GM12878 (cell line): ENCODE measurements at regions not wholly inside any gene's neighbourhood (a gene's known extent, or its start where the extent isn't known, plus 50 kb on each side); places are given as distances from the start of the nearest gene placed in this dataset.

ENCODE experiments used
- ATAC-seq: fragments of 200-7000 bp; cut with Tn5 transposase; 3 replicates; pipeline ENCODE4 v1.9.1; 2020; ENCODE audit warnings: mild to moderate bottlenecking, moderate library complexity
- BruUV-seq: library from RNA; stranded (reverse); fragments of 400-500 nt; replicated peaks from 2 replicates; lab custom pipeline; 2021; lab: Mats Ljungman, UMichigan
- CTCF ChIA-PET: fragments of 300-600 bp; sonication (Branson Sonifier 250); formaldehyde crosslinking; extraction: SDS; loops from one replicate; lab custom pipeline; 2021; ENCODE audit warnings: inconsistent platforms; lab: Yijun Ruan, JAX
- POLR2A ChIA-PET: fragments of 350-600 bp; formaldehyde crosslinking; extraction: SDS; loops from one replicate; lab custom pipeline; 2021; ENCODE audit warnings: inconsistent platforms; lab: Charles Lee
- RAD21 ChIA-PET: fragments of 300-600 bp; sonication (Branson Sonifier 250); formaldehyde crosslinking; loops from one replicate; lab custom pipeline; 2023; ENCODE audit warnings: antibody characterized with exemption; ENCODE audit not compliant: unreplicated experiment; lab: Charles Lee
- SMC1A ChIA-PET: fragments of 300-600 bp; sonication (Branson Sonifier 250); formaldehyde crosslinking; loops from one replicate; lab custom pipeline; 2023; ENCODE audit not compliant: unreplicated experiment, uncharacterized antibody; lab: Charles Lee
- DNase-seq: peaks from one replicate; pipeline ENCODE4 v3.0.0-alpha.2; 2011; ENCODE audit warnings: low read depth, low spot score
- FAIRE-seq: peaks from 3 replicates; lab custom pipeline; 2011; peaks lifted over from hg19 to GRCh38; lab: Jason Lieb, UNC
- H2AFZ ChIP-seq: 2 replicates; pipeline ENCODE4 v1.6.0; 2011; ENCODE audit warnings: low read depth, low read length, control low read depth; ENCODE audit not compliant: control insufficient read depth
- H3K27ac ChIP-seq: 2 replicates; pipeline ENCODE4 v1.5.1; 2011; ENCODE audit warnings: control low read depth; ENCODE audit not compliant: control insufficient read depth, insufficient read depth
- H3K27me3 ChIP-seq, 2 experiments: replicated peaks in 1 of 2; 2 replicates each; pipeline versions ENCODE4 v1.6.0 to v1.6.1; 2011; ENCODE audit warnings: low read length in 1 of 2; ENCODE audit not compliant: control insufficient read depth in 2 of 2, insufficient read depth in 2 of 2
- H3K36me3 ChIP-seq, 2 experiments: 2 replicates each; pipeline ENCODE4 v1.5.1; 2011; ENCODE audit warnings: low read length in 1 of 2; ENCODE audit not compliant: control insufficient read depth in 2 of 2, insufficient read depth in 2 of 2
- H3K4me1 ChIP-seq: 2 replicates; pipeline ENCODE4 v1.6.1; 2011; ENCODE audit warnings: mild to moderate bottlenecking, low read length, moderate library complexity, mixed read lengths; ENCODE audit not compliant: control insufficient read depth, insufficient read depth
- H3K4me2 ChIP-seq: 2 replicates; pipeline ENCODE4 v1.6.0; 2011; ENCODE audit warnings: control low read depth; ENCODE audit not compliant: control insufficient read depth, insufficient read depth
- H3K4me3 ChIP-seq: fragments of 200-600 bp; sonication (generic); 2 replicates; pipeline ENCODE4 v1.5.1; 2016
- H3K79me2 ChIP-seq: 2 replicates; pipeline ENCODE4 v1.6.0; 2011; ENCODE audit warnings: low read length; ENCODE audit not compliant: control insufficient read depth, insufficient read depth
- H3K9ac ChIP-seq: 2 replicates; pipeline ENCODE4 v1.8.0; 2011; ENCODE audit warnings: low read length, control low read depth, mixed read lengths; ENCODE audit not compliant: control insufficient read depth, insufficient read depth
- H3K9me3 ChIP-seq: replicated peaks from 3 replicates; pipeline ENCODE4 v1.5.1; 2011; ENCODE audit warnings: mild to moderate bottlenecking, low read length; ENCODE audit not compliant: control insufficient read depth, insufficient read depth
- H4K20me1 ChIP-seq: 2 replicates; pipeline ENCODE4 v1.6.0; 2011; ENCODE audit not compliant: control insufficient read depth, insufficient read depth
- ASH2L ChIP-seq: fragments of 300-600, 200-600 bp; sonication (generic); IDR thresholded peaks from 2 replicates; pipeline ENCODE4 v1.6.1; 2017; ENCODE audit warnings: low read depth, mild to moderate bottlenecking, borderline replicate concordance
- CBFB ChIP-seq: IDR thresholded peaks from 2 replicates; pipeline ENCODE4 v1.6.1; 2016; ENCODE audit warnings: antibody characterized with exemption, low read depth
- CHD1 ChIP-seq: IDR thresholded peaks from 2 replicates; pipeline ENCODE4 v1.6.1; 2012; ENCODE audit warnings: low read depth, low read length, improper control_type of control experiment
- CREM ChIP-seq: IDR thresholded peaks from 2 replicates; pipeline ENCODE4 v1.6.1; 2014; ENCODE audit warnings: antibody characterized with exemption, low read depth
- JUND ChIP-seq: IDR thresholded peaks from 2 replicates; pipeline ENCODE4 v1.6.1; 2012; ENCODE audit warnings: low read depth, mild to moderate bottlenecking, low read length, improper control_type of control experiment, moderate library complexity
- MTA3 ChIP-seq: IDR thresholded peaks from 2 replicates; pipeline ENCODE4 v1.6.1; 2012; ENCODE audit warnings: low read length, inconsistent platforms, borderline replicate concordance
- MYC ChIP-seq: IDR thresholded peaks from 2 replicates; pipeline ENCODE4 v1.6.1; 2011; ENCODE audit warnings: mild to moderate bottlenecking, low read length, moderate library complexity, inconsistent platforms; ENCODE audit not compliant: insufficient read depth, insufficient replicate concordance, insufficient read length, severe bottlenecking
- NFXL1 ChIP-seq: fragments of 450-650 bp; IDR thresholded peaks from 2 replicates; pipeline ENCODE4 v1.6.1; 2017; ENCODE audit warnings: antibody characterized with exemption, mild to moderate bottlenecking, borderline replicate concordance
- POLR2AphosphoS2 ChIP-seq: IDR thresholded peaks from 2 replicates; pipeline ENCODE4 v1.6.1; 2011; ENCODE audit warnings: low read depth, mild to moderate bottlenecking, low read length, improper control_type of control experiment, moderate library complexity
- SIX5 ChIP-seq: IDR thresholded peaks from 2 replicates; pipeline ENCODE4 v1.6.1; 2011; ENCODE audit warnings: mild to moderate bottlenecking, low read depth, low read length, moderate library complexity; ENCODE audit not compliant: severe bottlenecking
- SMAD5 ChIP-seq: IDR thresholded peaks from 2 replicates; pipeline ENCODE4 v1.6.1; 2016; ENCODE audit warnings: antibody characterized with exemption, low read depth
- TAF1 ChIP-seq: IDR thresholded peaks from 2 replicates; pipeline ENCODE4 v1.6.1; 2011; ENCODE audit warnings: mild to moderate bottlenecking, low read depth, low read length, borderline replicate concordance
- USF2 ChIP-seq: IDR thresholded peaks from 2 replicates; pipeline ENCODE4 v1.6.1; 2011; ENCODE audit warnings: low read depth, low read length, improper control_type of control experiment, borderline replicate concordance
- ZBED1 ChIP-seq: IDR thresholded peaks from 2 replicates; pipeline ENCODE4 v1.6.1; 2016; ENCODE audit warnings: borderline replicate concordance
- ZNF274 ChIP-seq: IDR thresholded peaks from one replicate; pipeline ENCODE4 v1.8.0; 2011; ENCODE audit not compliant: insufficient read length, insufficient read depth
- ZSCAN29 ChIP-seq: fragments of 450-650 bp; IDR thresholded peaks from 2 replicates; pipeline ENCODE4 v1.6.1; 2017; ENCODE audit warnings: mild to moderate bottlenecking, moderate library complexity
- ZZZ3 ChIP-seq: IDR thresholded peaks from 2 replicates; pipeline ENCODE4 v1.6.1; 2011; ENCODE audit warnings: low read depth; ENCODE audit not compliant: control insufficient read depth, insufficient read length
- WGBS: methylation state at CpG from one replicate; pipeline ENCODE4 v1.1.6; 2016; ENCODE audit warnings: low lambda C conversion rate; ENCODE audit not compliant: insufficient replicate concordance, insufficient coverage; ENCODE audit errors: missing lambda C conversion rate; 5-methylcytosine and 5-hydroxymethylcytosine counted together
- in situ Hi-C: fragments of 300-500 bp; cut with MboI; formaldehyde crosslinking; loops from 9 replicates; pipeline ENCODE4 v1.14.3; 2018; ENCODE audit warnings: mixed read lengths
- intact Hi-C: fragments of 100-400 bp; cut with micrococcal nuclease; formaldehyde crosslinking; loops from one replicate; pipeline ENCODE4 v1.14.2; 2022; ENCODE audit not compliant: unreplicated experiment
- TF ChIP-seq, protein P1 (sequence below): fragments of 450-650 bp; conservative IDR thresholded peaks from 2 replicates; pipeline ENCODE4 v1.6.1; 2017; ENCODE audit warnings: mild to moderate bottlenecking, moderate library complexity

- no peak overlapping the region for H3K4me2 ChIP-seq
- ATAC-seq (no peak), FAIRE-seq (no peak), DNase-seq (no peak)
- no peak overlapping the region for H3K4me3 ChIP-seq
- H4K20me1 ChIP-seq = no peaks in the 10 kb centered on the region
- no peaks in the 10 kb centered on the region for H3K27me3 ChIP-seq
- BruUV-seq = no TSS peak
- in situ Hi-C loops (no loop called here), intact Hi-C loops (no loop called here)
- no peak overlapping the region for H3K27ac ChIP-seq
- no peaks in the 10 kb centered on the region for H3K79me2 ChIP-seq
- no peak overlapping the region for H2AFZ ChIP-seq
- H3K4me1 ChIP-seq = no peaks in the 10 kb centered on the region
- SMC1A ChIA-PET = no interaction called here
- TF ChIP-seq SMAD5 (no peak), ZZZ3 (no peak)
- H3K9me3 ChIP-seq = no peaks in the 10 kb centered on the region
- H3K36me3 ChIP-seq = no peaks in the 10 kb centered on the region
- POLR2A ChIA-PET = no interaction called here
- CTCF ChIA-PET = interaction anchor here (1.8 kb wide), 1 partner anchor 112 kb away, joined by 4 read pairs; no protein-coding TSS in a partner anchor
- RAD21 ChIA-PET = no interaction called here
- no peak overlapping the region for H3K9ac ChIP-seq
- 0% methylated on average over 2 of the region's 2 CpGs for WGBS
Observed at GRCh38 chr7:3177271-3177670, 123.8 kb upstream of the SDK1 start.

DNA sequence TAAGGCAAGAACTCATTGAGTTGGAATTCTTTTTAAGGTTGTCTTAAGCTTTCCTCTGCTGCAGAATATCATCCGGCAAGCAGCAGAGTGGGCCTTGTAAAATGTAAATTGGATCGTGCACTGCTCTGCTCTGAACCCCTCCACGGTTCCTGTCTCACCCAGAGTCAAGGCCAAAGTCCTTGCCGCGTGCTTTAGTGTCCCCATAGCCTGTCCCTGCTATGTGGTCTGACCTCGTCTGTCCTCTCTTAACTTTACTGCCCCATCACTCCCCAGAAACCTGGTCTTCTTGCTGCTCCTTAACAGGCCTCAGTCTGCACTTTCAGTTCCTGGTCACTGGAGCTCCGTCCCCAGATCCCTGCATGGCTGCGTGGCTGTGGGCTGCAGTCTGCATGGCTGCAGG, 121.6 kb upstream of the SDK1 start:
- WGBS = 39% methylated on average over 8 of the region's 8 CpGs
- Histone ChIP-seq H3K36me3 (no peaks in the 10 kb centered on the region), H3K27ac (no peak overlapping the region), H3K4me3 (no peak overlapping the region), H2AFZ (no peak overlapping the region), H3K4me1 (no peaks in the 10 kb centered on the region), H4K20me1 (no peaks in the 10 kb centered on the region), H3K9ac (no peak overlapping the region), H3K79me2 (no peaks in the 10 kb centered on the region), H3K4me2 (no peak overlapping the region), H3K27me3 (no peaks in the 10 kb centered on the region), H3K9me3 (no peaks in the 10 kb centered on the region)
- SMC1A ChIA-PET = no interaction called here
- BruUV-seq = no TSS peak
- intact Hi-C loops (no loop called here), in situ Hi-C loops (no loop called here)
- no peak for TF ChIP-seq MTA3
- TF ChIP-seq, protein P1, sequence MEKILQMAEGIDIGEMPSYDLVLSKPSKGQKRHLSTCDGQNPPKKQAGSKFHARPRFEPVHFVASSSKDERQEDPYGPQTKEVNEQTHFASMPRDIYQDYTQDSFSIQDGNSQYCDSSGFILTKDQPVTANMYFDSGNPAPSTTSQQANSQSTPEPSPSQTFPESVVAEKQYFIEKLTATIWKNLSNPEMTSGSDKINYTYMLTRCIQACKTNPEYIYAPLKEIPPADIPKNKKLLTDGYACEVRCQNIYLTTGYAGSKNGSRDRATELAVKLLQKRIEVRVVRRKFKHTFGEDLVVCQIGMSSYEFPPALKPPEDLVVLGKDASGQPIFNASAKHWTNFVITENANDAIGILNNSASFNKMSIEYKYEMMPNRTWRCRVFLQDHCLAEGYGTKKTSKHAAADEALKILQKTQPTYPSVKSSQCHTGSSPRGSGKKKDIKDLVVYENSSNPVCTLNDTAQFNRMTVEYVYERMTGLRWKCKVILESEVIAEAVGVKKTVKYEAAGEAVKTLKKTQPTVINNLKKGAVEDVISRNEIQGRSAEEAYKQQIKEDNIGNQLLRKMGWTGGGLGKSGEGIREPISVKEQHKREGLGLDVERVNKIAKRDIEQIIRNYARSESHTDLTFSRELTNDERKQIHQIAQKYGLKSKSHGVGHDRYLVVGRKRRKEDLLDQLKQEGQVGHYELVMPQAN = no peak
- no peak for TF ChIP-seq ASH2L
- TF ChIP-seq MYC = no peak
- TF ChIP-seq CREM = no peak
- TF ChIP-seq NFXL1 = no peak
- TF ChIP-seq ZSCAN29 = no peak
- no peak for TF ChIP-seq ZNF274
- no peak for TF ChIP-seq TAF1
- no peak for TF ChIP-seq CBFB
- TF ChIP-seq USF2 = no peak
- no peak for TF ChIP-seq SIX5
- no peak for TF ChIP-seq POLR2AphosphoS2
- TF ChIP-seq ZBED1 = no peak
- TF ChIP-seq JUND = no peak
- TF ChIP-seq CHD1 = no peak
- FAIRE-seq = no peak
- RAD21 ChIA-PET = no interaction called here
- no peak for DNase-seq
- no peak for ATAC-seq
- CTCF ChIA-PET = interaction anchor here (0.7 kb wide), 1 partner anchor 115 kb away, joined by 3 read pairs; no protein-coding TSS in a partner anchor
- POLR2A ChIA-PET = no interaction called here
